ENCODE measurements at regions not wholly inside any gene's neighbourhood (a gene's known extent, or its start where the extent isn't known, plus 50 kb on each side); places are given as distances from the start of the nearest gene placed in this dataset.
"Not testable (repeated sequence)": the region's sequence is repeated elsewhere in the genome, so short reads cannot be mapped to it uniquely, and the experiment has no call there.

GRCh38 chr7:42567051-42567450, 330.0 kb upstream of the GLI3 start:
- no peak for DNase-seq (ENCODE audit: low read depth in 2 of 2)

GRCh38 chr7:42561797-42562196, 324.8 kb upstream of the GLI3 start:
- DNase-seq (ENCODE audit: low read depth in 2 of 2), result no peak

DNA sequence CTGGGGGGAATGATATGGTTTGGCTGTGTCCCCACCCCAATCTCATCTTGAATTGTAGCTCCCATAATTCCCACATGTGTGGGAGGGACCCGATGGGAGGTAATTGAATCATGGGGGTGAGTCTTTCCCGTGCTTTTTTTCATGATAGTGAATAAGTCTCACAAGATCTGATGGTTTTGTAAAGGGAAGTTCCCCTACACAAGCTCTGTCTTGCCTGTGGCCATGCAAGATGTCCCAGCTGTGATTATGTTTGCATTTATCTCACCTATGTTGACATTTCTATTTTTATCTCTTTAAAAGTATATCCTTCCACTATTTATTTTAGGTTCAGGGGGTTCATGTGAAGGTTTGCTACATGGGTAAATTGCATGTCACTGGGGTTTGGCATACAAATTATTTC, 323.9 kb upstream of the GLI3 start:
- no peak for DNase-seq (ENCODE audit: low read depth in 2 of 2)

DNA sequence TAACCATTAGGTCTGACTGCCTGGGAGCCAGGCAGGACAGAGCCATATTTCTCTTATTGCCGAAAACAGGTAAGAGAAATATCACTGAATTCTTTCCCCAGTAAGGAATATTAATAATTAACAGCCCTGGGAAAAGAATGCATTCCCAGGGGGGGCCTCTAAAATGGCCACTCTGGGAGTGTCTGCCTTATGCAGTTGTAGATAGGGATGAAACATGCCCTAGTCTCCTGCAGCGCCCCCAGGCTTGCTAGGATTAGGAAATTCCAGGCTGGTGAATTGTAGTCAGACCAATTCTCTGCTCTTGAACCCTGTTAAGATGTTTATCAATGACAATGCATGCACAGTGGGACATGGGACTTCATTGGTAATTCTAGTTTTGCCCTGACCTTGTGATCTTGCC, 317.9 kb upstream of the GLI3 start:
- DNase-seq (ENCODE audit: low read depth in 2 of 2), result not testable (repeated sequence)

- DNase-seq (ENCODE audit: low read depth in 2 of 2), result no peak
Measured at GRCh38 chr7:42552227-42552626, 315.2 kb upstream of the GLI3 start.

- DNase-seq (ENCODE audit: low read depth in 2 of 2), result no peak
Measured at GRCh38 chr7:42550706-42551470, 313.9 kb upstream of the GLI3 start.

- no peak for DNase-seq (ENCODE audit: low read depth in 2 of 2)
Measured at GRCh38 chr7:42549866-42550485, 313.0 kb upstream of the GLI3 start.

DNA sequence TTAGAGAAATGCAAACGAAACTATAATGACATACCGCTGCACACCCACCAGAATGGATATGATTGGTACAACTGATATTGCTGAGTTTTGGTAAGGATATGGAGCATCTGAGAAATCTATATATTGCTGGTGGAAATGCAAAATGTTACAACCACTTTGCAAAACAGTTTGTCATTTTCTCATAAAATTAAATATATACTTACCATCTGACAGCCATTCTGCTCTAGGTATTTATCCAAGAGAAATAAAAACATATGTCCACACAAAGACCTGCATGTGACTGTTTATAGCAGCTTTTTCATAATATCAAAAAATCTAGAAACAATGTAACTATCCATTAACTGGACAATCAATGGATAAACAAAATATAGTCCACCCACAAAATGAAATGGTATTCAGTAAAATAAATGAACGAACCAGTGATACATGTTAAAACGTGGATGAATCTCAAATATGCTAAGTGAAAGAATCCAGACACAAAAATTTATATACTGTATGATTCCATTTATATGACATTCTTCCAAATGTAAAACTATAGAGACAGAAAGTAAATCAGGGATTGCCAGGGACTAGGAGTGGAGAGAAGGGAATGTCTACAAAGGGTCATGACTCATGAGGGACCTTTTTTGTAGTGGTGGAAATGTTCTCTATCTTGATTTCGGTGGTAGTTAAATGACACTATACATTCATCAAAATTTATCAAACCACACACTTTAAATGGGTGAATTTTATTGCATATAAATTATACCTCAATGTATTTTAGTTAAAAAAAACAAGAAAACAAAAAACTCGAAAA, 312.0 kb upstream of the GLI3 start:
- DNase-seq (ENCODE audit: low read depth in 2 of 2), result no peak

GRCh38 chr7:42545049-42545724, 308.2 kb upstream of the GLI3 start:
- no peak for DNase-seq (ENCODE audit: low read depth in 2 of 2)

GRCh38 chr7:42543953-42544352, 306.9 kb upstream of the GLI3 start:
- DNase-seq (ENCODE audit: low read depth in 2 of 2), result no peak

GRCh38 chr7:42542446-42542845, 305.4 kb upstream of the GLI3 start:
- DNase-seq (ENCODE audit: low read depth in 2 of 2), result not testable (repeated sequence)

DNA sequence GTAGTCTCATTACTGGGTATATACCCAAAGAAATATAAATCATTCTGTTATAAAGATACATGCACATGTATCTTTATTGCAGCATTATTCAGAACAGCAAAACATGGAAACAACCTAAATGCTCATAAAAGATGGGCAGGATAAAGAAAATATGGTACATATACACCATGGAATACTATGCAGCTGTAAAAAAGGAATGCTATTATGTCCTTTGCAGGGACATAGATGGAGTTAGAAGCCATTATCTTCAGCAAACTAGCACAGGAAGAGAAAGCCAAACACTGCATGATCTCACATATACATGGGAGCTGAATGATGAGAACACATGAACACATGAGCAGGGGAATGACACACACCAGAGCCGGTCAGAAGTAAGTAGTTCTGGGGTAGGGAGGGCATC, 297.4 kb upstream of the GLI3 start:
- no peak for DNase-seq (ENCODE audit: low read depth in 2 of 2)

GRCh38 chr7:42527004-42527403, 290.0 kb upstream of the GLI3 start:
- no peak for DNase-seq (ENCODE audit: low read depth in 2 of 2)

GRCh38 chr7:42522227-42522991, 285.4 kb upstream of the GLI3 start:
- DNase-seq (ENCODE audit: low read depth in 2 of 2), result no peak

DNA sequence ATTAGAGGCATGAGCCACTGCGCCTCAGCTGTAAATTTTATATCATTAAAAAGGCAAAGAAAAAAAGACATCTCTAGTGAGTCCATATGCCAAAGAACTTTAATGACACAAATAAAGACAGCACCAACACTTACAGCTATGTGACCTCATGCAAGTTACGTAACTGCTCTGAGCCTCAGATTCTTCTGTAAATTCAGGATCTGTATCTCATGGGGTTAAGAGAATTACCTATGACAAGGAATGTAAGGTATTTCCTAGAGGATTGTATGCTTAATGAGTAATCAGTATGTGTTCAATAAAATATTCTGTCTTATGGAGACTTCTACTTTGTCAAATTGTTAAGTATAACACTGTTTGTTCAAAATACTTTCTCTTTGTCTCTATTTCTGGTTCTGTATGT, 274.0 kb upstream of the GLI3 start:
- DNase-seq (ENCODE audit: low read depth in 2 of 2), result no peak

GRCh38 chr7:42506097-42506496, 269.1 kb upstream of the GLI3 start:
- DNase-seq (ENCODE audit: low read depth in 2 of 2), result no peak

GRCh38 chr7:42502022-42502421, 265.0 kb upstream of the GLI3 start:
- DNase-seq (ENCODE audit: low read depth in 2 of 2), result no peak

GRCh38 chr7:42495256-42495655, 258.2 kb upstream of the GLI3 start:
- no peak for DNase-seq (ENCODE audit: low read depth in 2 of 2)

DNA sequence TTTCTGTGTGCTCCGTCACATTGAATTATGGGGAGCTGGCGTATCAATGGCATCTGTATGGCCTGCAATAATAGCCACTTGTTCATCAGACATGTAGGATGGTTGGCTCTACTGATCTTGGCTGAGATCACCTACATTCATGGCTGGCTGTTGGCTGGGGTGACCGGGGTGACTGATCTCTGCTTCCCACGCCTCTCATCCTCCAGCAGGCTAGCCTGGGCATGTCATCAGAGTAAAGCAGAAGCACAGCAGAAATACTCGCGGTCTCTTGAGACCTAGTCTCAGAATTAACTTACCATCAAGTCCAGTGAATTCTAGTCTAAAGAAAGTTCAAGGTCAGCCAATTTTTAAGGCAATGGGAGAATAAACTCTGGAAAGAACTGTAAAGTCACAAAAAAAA, 257.7 kb upstream of the GLI3 start:
- no peak for DNase-seq (ENCODE audit: low read depth in 2 of 2)

DNA sequence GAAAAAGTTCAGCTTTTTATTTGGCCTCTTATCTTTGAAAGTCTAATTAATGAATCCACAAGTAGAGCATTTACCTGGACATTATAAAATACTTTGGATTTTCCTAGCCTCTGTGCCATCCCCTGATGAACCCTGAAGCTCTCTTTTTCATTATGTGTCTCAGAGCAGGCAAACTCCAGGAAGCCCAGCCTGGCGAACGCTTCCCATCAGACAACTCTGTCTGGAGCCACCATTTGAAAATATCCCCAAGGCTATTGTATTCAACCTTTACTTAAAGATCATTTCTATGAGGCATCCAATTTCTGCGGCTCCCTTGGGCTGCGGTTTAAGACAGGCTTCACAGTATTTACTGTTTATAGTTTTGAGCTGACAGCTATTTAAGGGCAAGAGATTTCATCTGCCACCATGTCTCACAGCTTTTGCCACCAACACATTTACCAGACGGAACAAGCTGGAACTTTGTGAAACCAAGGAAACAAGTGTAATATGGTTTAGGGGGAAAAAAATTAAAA, 257.2 kb upstream of the GLI3 start:
- DNase-seq (ENCODE audit: low read depth in 2 of 2), result no peak

Data from stimulated activated CD4-positive, alpha-beta T cell treated with anti-CD3 and anti-CD28 coated beads, Interleukin-1b, Interleukin-23, amount 100 ng/mL, for 4 hours (primary cell).